ENCODE measurements at regions not wholly inside any gene's neighbourhood (a gene's known extent, or its start where the extent isn't known, plus 50 kb on each side); places are given as distances from the start of the nearest gene placed in this dataset.

- DNase-seq = no peak
These were observed 303.4 kb downstream of the RAB28 start for GRCh38 chr4:13180701-13181100.

- DNase-seq = no peak
These were observed 305.5 kb downstream of the RAB28 start for GRCh38 chr4:13178621-13179020.

- DNase-seq = no peak
These were observed 307.4 kb downstream of the RAB28 start for GRCh38 chr4:13176741-13177142.

- DNase-seq = no peak
These were observed 309.2 kb downstream of the RAB28 start for GRCh38 chr4:13174926-13175325.

GRCh38 chr4:13174001-13174400 lies 310.1 kb downstream of the RAB28 start:
- DNase-seq = no peak

- DNase-seq = no peak
These were observed 312.7 kb downstream of the RAB28 start for GRCh38 chr4:13171292-13172057.

- DNase-seq = no peak
These were observed 314.2 kb downstream of the RAB28 start for GRCh38 chr4:13169731-13170525.

- no peak for DNase-seq
These were observed 315.8 kb downstream of the RAB28 start for GRCh38 chr4:13168326-13168725.

GRCh38 chr4:13166214-13166613 lies 317.9 kb downstream of the RAB28 start:
- DNase-seq = no peak

GRCh38 chr4:13164783-13165331 lies 319.3 kb downstream of the RAB28 start:
- DNase-seq = no peak

GRCh38 chr4:13162886-13163285 lies 321.3 kb downstream of the RAB28 start:
- DNase-seq = no peak

GRCh38 chr4:13160920-13161319 lies 323.2 kb downstream of the RAB28 start:
- DNase-seq = no peak

- no peak for DNase-seq
These were observed 325.0 kb downstream of the RAB28 start for GRCh38 chr4:13159041-13159620.

- DNase-seq = no peak
These were observed 332.9 kb downstream of the RAB28 start for GRCh38 chr4:13151194-13151593.

- no peak for DNase-seq
These were observed 340.7 kb downstream of the RAB28 start for GRCh38 chr4:13143222-13144070.

GRCh38 chr4:13142726-13143125 lies 341.4 kb downstream of the RAB28 start:
- DNase-seq = no peak

- DNase-seq = no peak
These were observed 341.9 kb downstream of the RAB28 start for GRCh38 chr4:13142191-13142590.

GRCh38 chr4:13137390-13137789 lies 346.8 kb downstream of the RAB28 start:
- no peak for DNase-seq

GRCh38 chr4:13133700-13134099 lies 350.4 kb downstream of the RAB28 start:
- no peak for DNase-seq

GRCh38 chr4:13130848-13131247 lies 353.3 kb downstream of the RAB28 start:
- no peak for DNase-seq

- DNase-seq = no peak
These were observed 355.0 kb downstream of the RAB28 start for GRCh38 chr4:13129095-13129494.
